ENCODE measurements at regions not wholly inside any gene's neighbourhood (a gene's known extent, or its start where the extent isn't known, plus 50 kb on each side); places are given as distances from the start of the nearest gene placed in this dataset.

DNA sequence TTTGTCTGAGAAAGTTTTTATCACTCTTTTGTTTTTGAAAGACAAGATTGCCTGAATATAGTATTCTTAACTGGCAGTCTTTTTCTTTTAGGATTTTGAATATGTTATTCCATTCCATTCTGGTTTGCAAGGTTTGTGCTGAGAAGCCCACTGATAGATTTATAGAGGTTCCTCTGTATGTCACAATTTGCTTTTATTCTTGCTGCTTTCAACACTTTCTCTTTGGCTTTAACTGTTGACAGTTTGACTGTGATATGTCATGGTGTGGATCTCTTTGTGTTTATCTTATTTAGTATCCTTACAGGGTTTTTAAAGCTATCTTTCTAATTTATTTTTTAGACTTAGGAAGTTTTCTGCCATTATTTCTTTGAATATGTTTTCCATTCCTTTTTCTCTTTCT is 331.2 kb upstream of the ATP11B start:
- DNase-seq (ENCODE audit: low read depth) = no peak
- H3K4me3 ChIP-seq (ENCODE audit: control insufficient read depth, low read depth, low read length) = no peak overlapping the region
- TF ChIP-seq, protein P1, sequence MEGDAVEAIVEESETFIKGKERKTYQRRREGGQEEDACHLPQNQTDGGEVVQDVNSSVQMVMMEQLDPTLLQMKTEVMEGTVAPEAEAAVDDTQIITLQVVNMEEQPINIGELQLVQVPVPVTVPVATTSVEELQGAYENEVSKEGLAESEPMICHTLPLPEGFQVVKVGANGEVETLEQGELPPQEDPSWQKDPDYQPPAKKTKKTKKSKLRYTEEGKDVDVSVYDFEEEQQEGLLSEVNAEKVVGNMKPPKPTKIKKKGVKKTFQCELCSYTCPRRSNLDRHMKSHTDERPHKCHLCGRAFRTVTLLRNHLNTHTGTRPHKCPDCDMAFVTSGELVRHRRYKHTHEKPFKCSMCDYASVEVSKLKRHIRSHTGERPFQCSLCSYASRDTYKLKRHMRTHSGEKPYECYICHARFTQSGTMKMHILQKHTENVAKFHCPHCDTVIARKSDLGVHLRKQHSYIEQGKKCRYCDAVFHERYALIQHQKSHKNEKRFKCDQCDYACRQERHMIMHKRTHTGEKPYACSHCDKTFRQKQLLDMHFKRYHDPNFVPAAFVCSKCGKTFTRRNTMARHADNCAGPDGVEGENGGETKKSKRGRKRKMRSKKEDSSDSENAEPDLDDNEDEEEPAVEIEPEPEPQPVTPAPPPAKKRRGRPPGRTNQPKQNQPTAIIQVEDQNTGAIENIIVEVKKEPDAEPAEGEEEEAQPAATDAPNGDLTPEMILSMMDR (conservative IDR thresholded peaks at IDR 0.05; ENCODE audit: control insufficient read depth, insufficient read depth, low read depth, low read length) = no peak

DNA sequence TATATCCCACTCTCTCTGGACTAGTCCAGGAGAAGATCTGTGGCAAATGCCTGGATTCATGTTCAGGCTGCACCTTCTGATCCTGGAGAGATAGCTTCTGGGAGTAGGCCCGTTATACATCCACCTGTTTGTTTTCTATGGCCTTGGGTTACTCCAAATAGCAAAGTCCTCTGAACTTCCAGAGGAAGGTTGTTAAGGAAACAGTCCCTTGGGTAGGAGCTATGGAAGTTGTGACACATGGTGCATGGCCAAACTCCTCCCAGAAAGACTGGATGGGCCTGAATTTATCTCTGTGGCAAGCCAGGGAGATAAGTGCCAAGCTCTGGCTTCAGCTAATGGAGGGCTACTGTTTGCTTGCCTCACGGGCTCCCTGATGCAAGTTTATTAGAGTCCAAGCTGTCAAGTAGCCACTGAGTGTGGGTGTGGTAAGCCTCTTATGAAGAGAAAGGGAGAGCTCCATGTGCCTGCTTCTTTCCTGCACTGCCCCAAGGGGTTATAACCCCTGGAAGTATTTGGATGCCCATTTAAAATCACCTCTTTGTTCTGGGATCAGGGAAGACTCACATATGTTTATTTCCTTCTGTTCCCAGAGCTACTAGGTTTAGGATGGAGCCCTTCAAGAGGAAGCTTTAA is 328.7 kb upstream of the ATP11B start:
- no peak for DNase-seq (ENCODE audit: low read depth)
- TF ChIP-seq, protein P1 (conservative IDR thresholded peaks at IDR 0.05; ENCODE audit: control insufficient read depth, insufficient read depth, low read depth, low read length) = no peak

DNA sequence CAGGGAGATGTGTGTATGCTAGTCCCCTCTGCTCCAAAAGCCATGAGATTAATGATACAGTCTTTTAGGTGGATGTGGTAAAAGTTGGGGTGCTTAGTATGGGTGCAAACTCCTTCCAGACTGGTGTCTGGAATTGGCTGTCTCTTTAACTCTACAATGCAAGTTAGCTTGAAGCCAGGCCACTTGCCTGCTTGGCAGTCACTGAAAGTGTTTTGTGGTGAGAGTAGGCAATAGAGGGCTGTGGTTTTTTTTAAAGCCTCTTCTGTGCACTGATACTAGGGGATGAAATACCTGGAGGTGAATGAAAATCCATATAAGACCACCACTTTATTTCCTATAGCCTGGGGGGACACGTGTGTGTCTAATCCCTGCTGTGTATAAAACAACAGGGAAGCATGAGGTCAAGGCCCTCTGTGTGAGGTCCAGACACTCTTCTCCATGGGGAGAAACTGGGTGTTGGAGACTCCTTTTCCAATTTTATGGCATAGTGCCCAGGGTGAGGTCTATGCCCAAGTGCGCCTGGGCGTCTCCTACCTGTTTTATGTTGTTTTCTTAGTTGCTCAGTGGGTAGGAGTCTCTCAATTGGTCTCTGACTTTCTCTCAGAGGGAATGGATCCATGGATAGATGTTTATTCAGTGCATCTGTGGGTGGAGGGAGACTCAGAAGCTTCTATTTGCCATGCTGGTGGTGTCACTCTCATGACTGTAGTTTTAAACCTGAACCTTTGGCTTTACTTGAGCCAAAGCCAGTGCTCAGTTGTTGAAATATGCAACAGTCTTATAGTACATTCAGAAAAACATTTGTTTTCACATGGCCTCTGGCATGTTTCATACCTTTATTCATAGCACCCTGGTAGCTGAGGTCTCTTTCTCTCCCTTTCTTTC is 327.8 kb upstream of the ATP11B start:
- no peak for DNase-seq (ENCODE audit: low read depth)
- TF ChIP-seq, protein P1 (conservative IDR thresholded peaks at IDR 0.05; ENCODE audit: control insufficient read depth, insufficient read depth, low read depth, low read length) = no peak
- no peak overlapping the region for H3K4me3 ChIP-seq (ENCODE audit: control insufficient read depth, low read depth, low read length)

More for the DNA sequence above, 328.7 kb upstream of the ATP11B start:
- H3K4me3 ChIP-seq (ENCODE audit: control insufficient read depth, low read depth, low read length) = no peak overlapping the region

DNA sequence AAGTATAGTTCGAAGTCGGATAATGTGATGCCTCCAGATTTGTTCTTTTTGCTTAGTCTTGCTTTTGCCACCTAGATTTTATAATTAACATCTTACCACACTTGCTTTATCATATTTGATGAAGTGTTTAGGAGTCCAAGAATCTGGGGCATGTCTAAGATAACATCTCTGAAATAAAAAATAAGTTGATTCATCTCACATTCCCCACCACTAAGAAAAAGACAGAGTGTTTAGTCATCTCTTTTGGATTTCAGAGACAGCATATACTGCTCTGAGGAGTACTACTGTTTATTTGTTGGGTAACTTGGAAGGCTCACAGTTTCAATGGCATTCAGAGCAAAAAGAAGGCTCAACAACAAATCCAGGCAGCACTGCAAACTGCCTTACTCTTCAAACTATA is 324.2 kb upstream of the ATP11B start:
- DNase-seq (ENCODE audit: low read depth) = no peak
- TF ChIP-seq, protein P1 (conservative IDR thresholded peaks at IDR 0.05; ENCODE audit: control insufficient read depth, insufficient read depth, low read depth, low read length) = no peak
- H3K4me3 ChIP-seq (ENCODE audit: control insufficient read depth, low read depth, low read length) = no peak overlapping the region

DNA sequence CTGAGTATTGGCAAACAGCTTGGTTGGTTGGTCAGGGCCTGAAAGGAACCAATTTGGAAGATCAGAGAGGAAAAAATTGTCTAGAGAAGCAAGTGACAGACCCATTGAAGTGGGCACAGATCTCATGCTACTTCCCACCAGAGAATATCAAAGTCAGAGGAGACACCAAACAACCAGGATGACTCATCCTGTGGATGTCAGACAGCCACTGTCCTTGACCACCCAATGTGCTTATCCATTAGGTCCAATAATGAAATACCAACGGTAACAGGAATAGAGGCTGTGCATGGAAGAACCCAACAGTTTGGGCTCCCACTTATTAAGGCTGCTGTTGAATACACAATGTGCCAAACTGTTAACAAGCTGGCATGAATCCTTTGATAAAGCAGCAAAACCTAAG is 323.1 kb upstream of the ATP11B start:
- no peak overlapping the region for H3K4me3 ChIP-seq (ENCODE audit: control insufficient read depth, low read depth, low read length)
- TF ChIP-seq, protein P1 (conservative IDR thresholded peaks at IDR 0.05; ENCODE audit: control insufficient read depth, insufficient read depth, low read depth, low read length) = no peak
- no peak for DNase-seq (ENCODE audit: low read depth)

DNA sequence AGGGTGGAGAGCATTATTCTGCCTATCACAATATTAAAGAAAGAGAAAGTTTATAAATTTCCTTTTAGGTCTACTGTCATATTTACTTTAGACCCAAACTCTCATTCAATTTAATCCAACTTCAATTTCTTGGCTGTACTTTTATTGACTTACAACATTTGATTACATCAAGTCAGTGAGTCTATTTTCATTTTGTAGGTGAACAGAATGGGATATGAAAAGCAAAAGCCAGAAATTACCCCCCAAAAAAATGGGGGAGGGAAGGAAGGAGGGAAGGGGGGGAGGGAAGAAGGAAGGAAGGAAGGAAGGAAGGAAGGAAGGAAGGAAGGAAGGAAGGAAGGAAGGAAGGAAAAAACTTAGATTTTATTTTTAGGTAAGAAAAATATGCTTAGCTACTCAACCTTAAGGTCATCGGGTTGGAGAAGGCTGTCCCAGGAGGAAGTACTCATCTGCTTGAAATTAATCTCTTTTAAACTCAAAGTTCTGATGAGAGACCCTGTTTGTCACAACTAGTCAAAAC is 320.1 kb upstream of the ATP11B start:
- TF ChIP-seq, protein P1 (conservative IDR thresholded peaks at IDR 0.05; ENCODE audit: control insufficient read depth, insufficient read depth, low read depth, low read length) = no peak
- H3K4me3 ChIP-seq (ENCODE audit: control insufficient read depth, low read depth, low read length) = no peak overlapping the region
- no peak for DNase-seq (ENCODE audit: low read depth)

Data from fibroblast of mammary gland (primary cell).